ENCODE measurements at regions not wholly inside any gene's neighbourhood (a gene's known extent, or its start where the extent isn't known, plus 50 kb on each side); places are given as distances from the start of the nearest gene placed in this dataset.

DNA sequence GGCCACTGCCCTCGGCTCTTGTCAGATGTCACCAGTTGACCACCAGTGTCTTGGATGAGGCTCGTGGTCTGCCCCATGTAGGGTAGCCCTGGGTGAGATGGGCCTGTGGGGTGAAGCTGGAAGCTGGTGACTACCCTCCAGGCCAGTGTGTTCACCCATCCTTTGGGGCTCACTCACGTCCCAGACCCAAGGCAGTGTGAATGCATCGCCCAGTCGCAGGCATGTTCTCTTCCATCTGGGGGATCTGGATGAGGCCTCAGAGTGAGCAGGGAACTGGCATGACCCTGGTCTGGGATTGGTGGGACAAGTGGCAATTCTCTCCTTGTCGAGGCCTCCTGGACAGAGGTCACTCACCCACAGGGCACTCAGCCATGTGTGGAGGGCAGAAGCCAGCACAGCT lies 120.1 kb upstream of the PHACTR3 start:
- in situ Hi-C loops (cut with MboI) (no loop called here), intact Hi-C loops (cut with micrococcal nuclease) (no loop called here)
- TF ChIP-seq ESRRB (CRISPR knock-in tag; IDR thresholded peaks at IDR 0.05; ENCODE audit: borderline replicate concordance) = no peak
- no peak for TF ChIP-seq ZNF431 (CRISPR knock-in tag; IDR thresholded peaks at IDR 0.05)
- TF ChIP-seq, protein P1, sequence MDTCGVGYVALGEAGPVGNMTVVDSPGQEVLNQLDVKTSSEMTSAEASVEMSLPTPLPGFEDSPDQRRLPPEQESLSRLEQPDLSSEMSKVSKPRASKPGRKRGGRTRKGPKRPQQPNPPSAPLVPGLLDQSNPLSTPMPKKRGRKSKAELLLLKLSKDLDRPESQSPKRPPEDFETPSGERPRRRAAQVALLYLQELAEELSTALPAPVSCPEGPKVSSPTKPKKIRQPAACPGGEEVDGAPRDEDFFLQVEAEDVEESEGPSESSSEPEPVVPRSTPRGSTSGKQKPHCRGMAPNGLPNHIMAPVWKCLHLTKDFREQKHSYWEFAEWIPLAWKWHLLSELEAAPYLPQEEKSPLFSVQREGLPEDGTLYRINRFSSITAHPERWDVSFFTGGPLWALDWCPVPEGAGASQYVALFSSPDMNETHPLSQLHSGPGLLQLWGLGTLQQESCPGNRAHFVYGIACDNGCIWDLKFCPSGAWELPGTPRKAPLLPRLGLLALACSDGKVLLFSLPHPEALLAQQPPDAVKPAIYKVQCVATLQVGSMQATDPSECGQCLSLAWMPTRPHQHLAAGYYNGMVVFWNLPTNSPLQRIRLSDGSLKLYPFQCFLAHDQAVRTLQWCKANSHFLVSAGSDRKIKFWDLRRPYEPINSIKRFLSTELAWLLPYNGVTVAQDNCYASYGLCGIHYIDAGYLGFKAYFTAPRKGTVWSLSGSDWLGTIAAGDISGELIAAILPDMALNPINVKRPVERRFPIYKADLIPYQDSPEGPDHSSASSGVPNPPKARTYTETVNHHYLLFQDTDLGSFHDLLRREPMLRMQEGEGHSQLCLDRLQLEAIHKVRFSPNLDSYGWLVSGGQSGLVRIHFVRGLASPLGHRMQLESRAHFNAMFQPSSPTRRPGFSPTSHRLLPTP (IDR thresholded peaks at IDR 0.05; ENCODE audit: borderline replicate concordance, extremely low read depth, insufficient read length) = no peak
- TF ChIP-seq SRSF7 (optimal IDR thresholded peaks at IDR 0.05; ENCODE audit: low read depth, low read length) = no peak
- TF ChIP-seq ZC3H4 (CRISPR knock-in tag; IDR thresholded peaks at IDR 0.05; ENCODE audit: borderline replicate concordance) = no peak
- no peak for TF ChIP-seq MXI1 (IDR thresholded peaks at IDR 0.05; ENCODE audit: low read depth, low read length)
- TF ChIP-seq SMARCB1 (IDR thresholded peaks at IDR 0.05; ENCODE audit: insufficient read length, low read depth) = no peak
- CTCF ChIA-PET (ENCODE audit: low intra/inter-chr PET ratio) = no interaction called here
- no TSS peak for BruUV-seq (replicated peaks)
- H3K27me3 ChIP-seq (ENCODE audit: control insufficient read depth in 2 of 2, insufficient read depth in 2 of 2, low read length in 2 of 2) = peaks cover 16 to 31% of the 10 kb centered on the region in 2 experiments; a peak in 4 of 5 replicates
- H3K79me2 ChIP-seq (ENCODE audit: control insufficient read depth, insufficient read depth, low read length) = no peaks in the 10 kb centered on the region
- H3K4me3 ChIP-seq = no peak overlapping the region
- H3K27ac ChIP-seq (ENCODE audit: extremely low read depth, low read depth, low read length) = no peak overlapping the region
- H3K4me2 ChIP-seq (ENCODE audit: insufficient read depth, low read length) = no peak overlapping the region
- H3K9me1 ChIP-seq (ENCODE audit: control insufficient read depth, insufficient read depth, low read length) = no peaks in the 10 kb centered on the region
- ATAC-seq = no peak
- no peak overlapping the region for H2AFZ ChIP-seq (ENCODE audit: low read depth, low read length)
- no peaks in the 10 kb centered on the region for H4K20me1 ChIP-seq (replicated peaks; ENCODE audit: control insufficient read depth, insufficient read depth, low read length)
- no peaks in the 10 kb centered on the region for H3K4me1 ChIP-seq (replicated peaks in 1 of 2; ENCODE audit: control insufficient read depth in 2 of 2, insufficient read depth in 2 of 2, low read length in 2 of 2)
- no peak overlapping the region; a peak in 1 of 4 replicates for H3K9ac ChIP-seq (ENCODE audit: insufficient read depth in 1 of 2, low read depth in 2 of 2, low read length in 2 of 2)
- WGBS (ENCODE audit: insufficient coverage, low coverage, missing lambda C conversion rate) = 0% methylated on average over 6 of the region's 6 CpGs
- no peaks in the 10 kb centered on the region for H3K9me3 ChIP-seq (replicated peaks; ENCODE audit: control insufficient read depth, insufficient read depth, low read depth, low read length)
- no peak for FAIRE-seq
- DNase-seq (ENCODE audit: extremely low read depth in 1 of 4, low spot score in 3 of 4) = no peak
- POLR2A ChIA-PET = no interaction called here
- H3K36me3 ChIP-seq (ENCODE audit: control insufficient read depth, insufficient read depth, low read length) = no peaks in the 10 kb centered on the region

Measured in K562 (cell line).